Thyroid gland (tissue), 4 donors: ENCODE measurements at regions not wholly inside any gene's neighbourhood (a gene's known extent, or its start where the extent isn't known, plus 50 kb on each side); places are given as distances from the start of the nearest gene placed in this dataset.
"Not testable (repeated sequence)": the region's sequence is repeated elsewhere in the genome, so short reads cannot be mapped to it uniquely, and the experiment has no call there.

Source experiments
- POLR2A ChIP-seq, 2 donors: fragments of 450-650 bp; IDR thresholded peaks; one replicate each; pipeline ENCODE4 v1.6.1; 2017; ENCODE audit warnings: antibody characterized with exemption in 2 of 2, mild to moderate bottlenecking in 2 of 2, moderate library complexity in 1 of 2
- TF ChIP-seq, protein P1 (sequence below), 6 experiments: fragments of 200-600 bp in 3 of 6; fragments of 450-650 bp in 3 of 6; sonication (generic) in 3 of 6; IDR thresholded peaks; one replicate each; pipeline ENCODE4 v1.5.1; 2016 to 2019; ENCODE audit warnings: antibody characterized with exemption in 6 of 6, mild to moderate bottlenecking in 2 of 6, inconsistent platforms in 1 of 6, moderate library complexity in 1 of 6

DNA sequence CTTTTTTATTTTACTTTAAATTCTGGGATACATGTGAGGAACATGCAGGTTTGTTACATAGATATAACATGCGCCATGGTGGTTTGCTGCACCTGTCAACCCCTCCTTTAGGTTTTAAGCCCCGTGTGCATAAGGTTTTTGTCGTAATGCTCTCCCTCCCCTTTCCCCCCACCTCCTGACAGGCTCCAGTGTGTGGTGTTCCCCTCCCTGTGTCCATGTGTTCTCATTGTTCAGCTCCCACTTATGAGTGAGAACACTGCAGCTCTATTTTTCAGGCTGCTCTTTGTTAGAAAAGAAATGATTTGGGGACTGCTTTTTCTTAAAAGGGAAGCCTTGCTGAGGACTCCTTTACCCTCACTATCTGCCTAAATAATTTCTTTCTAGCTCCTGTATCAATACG is 430.2 kb upstream of the TMEM132C start:
- TF ChIP-seq, protein P1, sequence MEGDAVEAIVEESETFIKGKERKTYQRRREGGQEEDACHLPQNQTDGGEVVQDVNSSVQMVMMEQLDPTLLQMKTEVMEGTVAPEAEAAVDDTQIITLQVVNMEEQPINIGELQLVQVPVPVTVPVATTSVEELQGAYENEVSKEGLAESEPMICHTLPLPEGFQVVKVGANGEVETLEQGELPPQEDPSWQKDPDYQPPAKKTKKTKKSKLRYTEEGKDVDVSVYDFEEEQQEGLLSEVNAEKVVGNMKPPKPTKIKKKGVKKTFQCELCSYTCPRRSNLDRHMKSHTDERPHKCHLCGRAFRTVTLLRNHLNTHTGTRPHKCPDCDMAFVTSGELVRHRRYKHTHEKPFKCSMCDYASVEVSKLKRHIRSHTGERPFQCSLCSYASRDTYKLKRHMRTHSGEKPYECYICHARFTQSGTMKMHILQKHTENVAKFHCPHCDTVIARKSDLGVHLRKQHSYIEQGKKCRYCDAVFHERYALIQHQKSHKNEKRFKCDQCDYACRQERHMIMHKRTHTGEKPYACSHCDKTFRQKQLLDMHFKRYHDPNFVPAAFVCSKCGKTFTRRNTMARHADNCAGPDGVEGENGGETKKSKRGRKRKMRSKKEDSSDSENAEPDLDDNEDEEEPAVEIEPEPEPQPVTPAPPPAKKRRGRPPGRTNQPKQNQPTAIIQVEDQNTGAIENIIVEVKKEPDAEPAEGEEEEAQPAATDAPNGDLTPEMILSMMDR (IDR thresholded peaks at IDR 0.05), result not testable (repeated sequence)
- TF ChIP-seq POLR2A (IDR thresholded peaks at IDR 0.05), result not testable (repeated sequence)
